Effector memory CD4-positive, alpha-beta T cell (primary cell): ENCODE measurements at regions not wholly inside any gene's neighbourhood (a gene's known extent, or its start where the extent isn't known, plus 50 kb on each side); places are given as distances from the start of the nearest gene placed in this dataset.
"Not testable (repeated sequence)": the region's sequence is repeated elsewhere in the genome, so short reads cannot be mapped to it uniquely, and the experiment has no call there.

Experiments used
- DNase-seq, 3 donors: peaks; one replicate each; pipeline ENCODE4 v3.0.0-alpha.2; 2020
- H3K27ac ChIP-seq: 2 replicates; pipeline ENCODE4 v1.7.0; 2013; ENCODE audit warnings: mild to moderate bottlenecking, low read length, moderate library complexity; ENCODE audit not compliant: insufficient read depth, poor library complexity, severe bottlenecking
- H3K27me3 ChIP-seq: replicated peaks from 2 replicates; pipeline ENCODE4 v1.7.0; 2013; ENCODE audit warnings: mild to moderate bottlenecking, low read length; ENCODE audit not compliant: insufficient read depth, control insufficient read depth, poor library complexity, severe bottlenecking
- H3K36me3 ChIP-seq: 2 replicates; pipeline ENCODE4 v1.7.0; 2013; ENCODE audit warnings: mild to moderate bottlenecking, low read length, moderate library complexity; ENCODE audit not compliant: control insufficient read depth, insufficient read depth
- H3K4me1 ChIP-seq: 2 replicates; pipeline ENCODE4 v1.7.0; 2013; ENCODE audit warnings: low read length, mild to moderate bottlenecking; ENCODE audit not compliant: control insufficient read depth, insufficient read depth, poor library complexity, severe bottlenecking
- H3K4me3 ChIP-seq: 2 replicates; pipeline ENCODE4 v1.7.0; 2013; ENCODE audit warnings: low read length, low read depth, mild to moderate bottlenecking; ENCODE audit not compliant: insufficient read depth, poor library complexity, severe bottlenecking
- H3K9me3 ChIP-seq: 2 replicates; pipeline ENCODE4 v1.7.0; 2013; ENCODE audit warnings: mild to moderate bottlenecking, low read length, moderate library complexity; ENCODE audit not compliant: control insufficient read depth

GRCh38 chr1:5616366-5617178 lies 375.7 kb downstream of the NPHP4 start:
- Histone ChIP-seq H3K9me3 (no peaks in the 10 kb centered on the region), H3K27me3 (no peaks in the 10 kb centered on the region), H3K27ac (no peak overlapping the region), H3K4me1 (no peaks in the 10 kb centered on the region), H3K36me3 (no peaks in the 10 kb centered on the region), H3K4me3 (no peak overlapping the region)
- DNase-seq, result no peak

GRCh38 chr1:5615076-5615475 lies 377.1 kb downstream of the NPHP4 start:
- no peaks in the 10 kb centered on the region for H3K27me3 ChIP-seq
- H3K9me3 ChIP-seq, result no peaks in the 10 kb centered on the region
- H3K4me3 ChIP-seq, result no peak overlapping the region
- no peaks in the 10 kb centered on the region for H3K4me1 ChIP-seq
- no peaks in the 10 kb centered on the region for H3K36me3 ChIP-seq
- no peak overlapping the region for H3K27ac ChIP-seq
- DNase-seq, result no peak

- no peak overlapping the region for H3K27ac ChIP-seq
- no peaks in the 10 kb centered on the region for H3K4me1 ChIP-seq
- H3K27me3 ChIP-seq, result no peaks in the 10 kb centered on the region
- DNase-seq, result no peak
- H3K4me3 ChIP-seq, result no peak overlapping the region
- H3K9me3 ChIP-seq, result no peaks in the 10 kb centered on the region
- H3K36me3 ChIP-seq, result no peaks in the 10 kb centered on the region
Observed at GRCh38 chr1:5613900-5614299, 378.3 kb downstream of the NPHP4 start.

GRCh38 chr1:5611851-5612250 lies 380.4 kb downstream of the NPHP4 start:
- no peak for DNase-seq

GRCh38 chr1:5611431-5611830 lies 380.8 kb downstream of the NPHP4 start:
- H3K9me3 ChIP-seq, result no peaks in the 10 kb centered on the region
- no peak for DNase-seq
- no peak overlapping the region for H3K4me3 ChIP-seq
- no peaks in the 10 kb centered on the region for H3K36me3 ChIP-seq
- H3K27ac ChIP-seq, result no peak overlapping the region
- no peaks in the 10 kb centered on the region for H3K27me3 ChIP-seq
- H3K4me1 ChIP-seq, result no peaks in the 10 kb centered on the region

More at GRCh38 chr1:5611851-5612250, 380.4 kb downstream of the NPHP4 start:
- Histone ChIP-seq H3K9me3 (no peaks in the 10 kb centered on the region), H3K27me3 (no peaks in the 10 kb centered on the region), H3K36me3 (no peaks in the 10 kb centered on the region), H3K4me1 (no peaks in the 10 kb centered on the region), H3K4me3 (no peak overlapping the region), H3K27ac (no peak overlapping the region)

GRCh38 chr1:5610432-5610831 lies 381.8 kb downstream of the NPHP4 start:
- H3K27me3 ChIP-seq, result no peaks in the 10 kb centered on the region
- no peak for DNase-seq
- H3K4me1 ChIP-seq, result no peaks in the 10 kb centered on the region
- H3K9me3 ChIP-seq, result no peaks in the 10 kb centered on the region
- H3K27ac ChIP-seq, result no peak overlapping the region
- H3K36me3 ChIP-seq, result no peaks in the 10 kb centered on the region
- no peak overlapping the region for H3K4me3 ChIP-seq

GRCh38 chr1:5603353-5604104 lies 388.7 kb downstream of the NPHP4 start:
- no peaks in the 10 kb centered on the region for H3K27me3 ChIP-seq

GRCh38 chr1:5602718-5603117 lies 389.5 kb downstream of the NPHP4 start:
- H3K36me3 ChIP-seq, H3K27me3 ChIP-seq, DNase-seq, H3K4me3 ChIP-seq, H3K9me3 ChIP-seq, H3K4me1 ChIP-seq, H3K27ac ChIP-seq: not testable (repeated sequence)

More at GRCh38 chr1:5603353-5604104, 388.7 kb downstream of the NPHP4 start:
- Histone ChIP-seq H3K4me1 (no peaks in the 10 kb centered on the region), H3K27ac (no peak overlapping the region), H3K36me3 (no peaks in the 10 kb centered on the region), H3K4me3 (no peak overlapping the region), H3K9me3 (no peaks in the 10 kb centered on the region)
- DNase-seq, result no peak

- H3K4me3 ChIP-seq, result no peak overlapping the region
- no peaks in the 10 kb centered on the region for H3K4me1 ChIP-seq
- DNase-seq, result no peak
- H3K27ac ChIP-seq, result no peak overlapping the region
- H3K9me3 ChIP-seq, result no peaks in the 10 kb centered on the region
- H3K27me3 ChIP-seq, result no peaks in the 10 kb centered on the region
- no peaks in the 10 kb centered on the region for H3K36me3 ChIP-seq
Observed at GRCh38 chr1:5601516-5601915, 390.7 kb downstream of the NPHP4 start.

GRCh38 chr1:5599541-5599940 lies 392.7 kb downstream of the NPHP4 start:
- Histone ChIP-seq H3K4me3 (no peak overlapping the region), H3K27me3 (no peaks in the 10 kb centered on the region), H3K9me3 (no peaks in the 10 kb centered on the region), H3K4me1 (no peaks in the 10 kb centered on the region), H3K27ac (no peak overlapping the region), H3K36me3 (no peaks in the 10 kb centered on the region)
- no peak for DNase-seq
